NCI-H2227 (cell line): ENCODE measurements at regions not wholly inside any gene's neighbourhood (a gene's known extent, or its start where the extent isn't known, plus 50 kb on each side); places are given as distances from the start of the nearest gene placed in this dataset.
"Not testable (repeated sequence)": the region's sequence is repeated elsewhere in the genome, so short reads cannot be mapped to it uniquely, and the experiment has no call there.

Source experiments
- DNase-seq: peaks from one replicate; lab custom pipeline; 2025; ENCODE audit not compliant: unreplicated experiment; lab: John Stamatoyannopoulos, UW

- no peak for DNase-seq
These were observed 194.8 kb upstream of the ZNF32 start for GRCh38 chr10:43843321-43844101.

- no peak for DNase-seq
These were observed 193.8 kb upstream of the ZNF32 start for GRCh38 chr10:43842496-43842895.

GRCh38 chr10:43842072-43842471, 193.4 kb upstream of the ZNF32 start:
- no peak for DNase-seq

GRCh38 chr10:43839973-43840372, 191.3 kb upstream of the ZNF32 start:
- no peak for DNase-seq

- not testable (repeated sequence) for DNase-seq
These were observed 186.1 kb upstream of the ZNF32 start for GRCh38 chr10:43834751-43835150.

GRCh38 chr10:43827853-43828252, 179.2 kb upstream of the ZNF32 start:
- no peak for DNase-seq

GRCh38 chr10:43825984-43826383, 177.3 kb upstream of the ZNF32 start:
- DNase-seq = no peak

- DNase-seq = no peak
These were observed 176.7 kb upstream of the ZNF32 start for GRCh38 chr10:43825421-43825820.

- DNase-seq = no peak
These were observed 176.3 kb upstream of the ZNF32 start for GRCh38 chr10:43824934-43825333.

GRCh38 chr10:43822631-43823580, 174.2 kb upstream of the ZNF32 start:
- no peak for DNase-seq

- no peak for DNase-seq
These were observed 172.4 kb upstream of the ZNF32 start for GRCh38 chr10:43821103-43821502.

GRCh38 chr10:43820663-43821062, 172.0 kb upstream of the ZNF32 start:
- DNase-seq = no peak

GRCh38 chr10:43819464-43820230, 171.0 kb upstream of the ZNF32 start:
- DNase-seq = no peak

- no peak for DNase-seq
These were observed 170.0 kb upstream of the ZNF32 start for GRCh38 chr10:43818687-43819086.

- no peak for DNase-seq
These were observed 168.7 kb upstream of the ZNF32 start for GRCh38 chr10:43817368-43817767.

GRCh38 chr10:43816351-43817321, 168.0 kb upstream of the ZNF32 start:
- DNase-seq = no peak

GRCh38 chr10:43815181-43815885, 166.7 kb upstream of the ZNF32 start:
- no peak for DNase-seq

GRCh38 chr10:43814663-43815062, 166.0 kb upstream of the ZNF32 start:
- DNase-seq = no peak

GRCh38 chr10:43811871-43812270, 163.2 kb upstream of the ZNF32 start:
- no peak for DNase-seq
